Progenitor cell of endocrine pancreas (in vitro differentiated cells): ENCODE measurements at regions not wholly inside any gene's neighbourhood (a gene's known extent, or its start where the extent isn't known, plus 50 kb on each side); places are given as distances from the start of the nearest gene placed in this dataset.

Experiments used
- DNase-seq: peaks from one replicate; pipeline ENCODE4 v3.0.0; 2021; ENCODE audit warnings: low spot score; ENCODE audit not compliant: unreplicated experiment
- H3K27ac Mint-ChIP-seq: 2 replicates; pipeline ENCODE4 v1.8.0; 2021; ENCODE audit warnings: mild to moderate bottlenecking, moderate library complexity, mixed read lengths
- H3K27me3 Mint-ChIP-seq: 2 replicates; pipeline ENCODE4 v1.8.0; 2021; ENCODE audit warnings: mixed read lengths
- H3K36me3 Mint-ChIP-seq: 2 replicates; pipeline ENCODE4 v1.8.0; 2022; ENCODE audit warnings: mixed read lengths; ENCODE audit not compliant: insufficient read depth
- H3K4me1 Mint-ChIP-seq: 2 replicates; pipeline ENCODE4 v1.8.0; 2021; ENCODE audit warnings: low read depth, mixed read lengths
- H3K4me3 Mint-ChIP-seq: 2 replicates; pipeline ENCODE4 v1.8.0; 2021; ENCODE audit warnings: low read depth, mild to moderate bottlenecking, moderate library complexity, mixed read lengths
- H3K9me3 Mint-ChIP-seq: 2 replicates; pipeline ENCODE4 v1.8.0; 2021; ENCODE audit warnings: low read depth, mixed read lengths
- CTCF ChIP-seq: fragments of 200-600 bp; sonication (generic); IDR thresholded peaks from one replicate; pipeline ENCODE4 v1.5.0; 2021; ENCODE audit warnings: antibody characterized with exemption, mild to moderate bottlenecking; ENCODE audit not compliant: unreplicated experiment

- H3K27me3 Mint-ChIP-seq = no peaks in the 10 kb centered on the region
- H3K4me1 Mint-ChIP-seq = no peaks in the 10 kb centered on the region
Observed at GRCh38 chr4:137994853-137995252, 247.3 kb downstream of the SLC7A11 start.

DNA sequence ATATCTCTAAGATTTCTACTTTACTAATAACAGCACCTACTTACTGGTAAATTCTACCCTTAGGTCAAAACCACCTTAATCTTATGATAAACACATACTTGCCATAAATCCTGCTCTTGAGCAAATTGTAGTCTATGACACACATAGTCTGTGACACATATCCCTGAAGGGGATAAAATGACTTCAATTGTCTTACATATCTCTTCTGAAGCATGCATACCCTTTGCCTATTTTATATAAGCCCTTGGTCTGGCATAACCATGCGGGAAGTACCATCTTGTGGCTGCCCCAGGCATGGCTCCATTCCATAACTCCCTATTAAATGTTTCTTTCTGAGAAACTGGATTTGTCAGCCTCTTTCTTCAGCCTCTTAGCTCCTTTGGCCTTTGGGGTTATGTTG is 248.9 kb downstream of the SLC7A11 start:
- Mint-ChIP-seq H3K36me3 (no peaks in the 10 kb centered on the region), H3K9me3 (no peaks in the 10 kb centered on the region), H3K27me3 (no peaks in the 10 kb centered on the region), H3K4me3 (no peak overlapping the region), H3K4me1 (no peaks in the 10 kb centered on the region), H3K27ac (no peak overlapping the region)
- no peak for DNase-seq
- TF ChIP-seq CTCF = no peak

More at GRCh38 chr4:137994853-137995252, 247.3 kb downstream of the SLC7A11 start:
- Mint-ChIP-seq H3K36me3 (no peaks in the 10 kb centered on the region), H3K4me3 (no peak overlapping the region), H3K9me3 (no peaks in the 10 kb centered on the region), H3K27ac (no peak overlapping the region)
- no peak for TF ChIP-seq CTCF
- DNase-seq = no peak

DNA sequence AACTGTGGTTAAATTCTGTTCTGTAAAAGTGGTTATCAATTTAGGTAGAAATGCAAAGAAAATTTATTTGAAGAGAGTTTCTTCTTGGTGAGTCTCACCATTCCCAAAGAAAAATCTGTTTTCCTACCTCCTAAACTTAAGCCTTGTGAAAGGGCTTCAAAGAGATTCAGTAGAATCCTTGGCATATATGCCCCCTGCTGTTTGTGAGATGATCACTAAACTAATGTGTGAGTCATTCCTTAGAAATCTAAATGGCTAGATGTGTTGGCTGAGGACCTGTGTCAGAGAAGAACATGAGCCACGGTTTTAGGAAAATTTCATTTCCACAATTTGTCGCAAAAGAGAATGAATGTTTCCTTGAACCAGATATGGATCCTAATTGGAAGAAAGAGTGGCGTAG is 260.9 kb downstream of the SLC7A11 start:
- H3K27ac Mint-ChIP-seq = no peak overlapping the region
- H3K4me3 Mint-ChIP-seq = no peak overlapping the region
- H3K4me1 Mint-ChIP-seq = no peaks in the 10 kb centered on the region
- no peaks in the 10 kb centered on the region for H3K27me3 Mint-ChIP-seq
- no peaks in the 10 kb centered on the region for H3K36me3 Mint-ChIP-seq
- TF ChIP-seq CTCF = no peak
- no peaks in the 10 kb centered on the region for H3K9me3 Mint-ChIP-seq
- DNase-seq = no peak

DNA sequence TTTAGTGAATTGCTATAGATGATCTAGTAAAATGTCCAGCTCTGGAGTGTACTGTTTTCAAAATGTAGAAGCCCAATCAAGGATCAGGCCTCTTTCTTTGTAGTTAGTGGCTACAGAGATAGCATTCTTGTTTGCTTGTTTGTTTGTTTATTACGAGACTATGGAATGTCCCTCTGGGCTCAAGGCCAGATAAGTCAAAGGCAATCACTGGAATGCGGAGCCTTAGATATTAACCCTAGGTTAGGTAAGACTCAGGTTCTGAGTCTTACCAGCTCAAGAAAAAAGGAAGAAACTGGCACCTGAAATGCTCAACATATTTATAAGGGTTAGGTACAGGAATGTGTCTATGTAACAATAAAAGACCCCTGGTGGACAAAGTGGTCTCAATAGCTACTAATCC is 261.5 kb downstream of the SLC7A11 start:
- Mint-ChIP-seq H3K4me3 (no peak overlapping the region), H3K27me3 (no peaks in the 10 kb centered on the region), H3K4me1 (no peaks in the 10 kb centered on the region), H3K27ac (no peak overlapping the region), H3K36me3 (no peaks in the 10 kb centered on the region), H3K9me3 (no peaks in the 10 kb centered on the region)
- no peak for DNase-seq
- no peak for TF ChIP-seq CTCF

- Mint-ChIP-seq H3K9me3 (no peaks in the 10 kb centered on the region), H3K4me3 (no peak overlapping the region), H3K4me1 (no peaks in the 10 kb centered on the region), H3K27me3 (no peaks in the 10 kb centered on the region), H3K36me3 (no peaks in the 10 kb centered on the region), H3K27ac (no peak overlapping the region)
- TF ChIP-seq CTCF = no peak
- DNase-seq = no peak
Observed at GRCh38 chr4:137979938-137980337, 262.2 kb downstream of the SLC7A11 start.
